HepG2 (cell line): ENCODE measurements at regions not wholly inside any gene's neighbourhood (a gene's known extent, or its start where the extent isn't known, plus 50 kb on each side); places are given as distances from the start of the nearest gene placed in this dataset.

ENCODE experiments used
- ATAC-seq: fragments of 200-7000 bp; cut with Tn5 transposase; 3 replicates; pipeline ENCODE4 v1.9.1; 2020; ENCODE audit warnings: mild to moderate bottlenecking, moderate library complexity
- BruUV-seq: library from RNA; stranded (reverse); fragments of 400-500 nt; replicated peaks from 2 replicates; lab custom pipeline; 2021; lab: Mats Ljungman, UMichigan
- CTCF ChIA-PET: fragments of 300-600 bp; formaldehyde crosslinking; extraction: SDS; loops from one replicate; lab custom pipeline; 2021; ENCODE audit warnings: low total read pairs, inconsistent platforms, low intra/inter-chr PET ratio; lab: Yijun Ruan, JAX
- POLR2A ChIA-PET: fragments of 350-600 bp; sonication (Branson Sonifier 250); formaldehyde crosslinking; loops from one replicate; lab custom pipeline; 2020; ENCODE audit warnings: antibody characterized with exemption, inconsistent platforms; lab: Yijun Ruan, JAX
- DNase-seq: peaks from one replicate; pipeline ENCODE4 v3.0.0-alpha.2; 2015; ENCODE audit warnings: low spot score
- FAIRE-seq: peaks from 3 replicates; lab custom pipeline; 2011; peaks lifted over from hg19 to GRCh38; lab: Jason Lieb, UNC
- H2AFZ ChIP-seq: one replicate; pipeline ENCODE4 v1.6.1; 2011; ENCODE audit warnings: low read length, inconsistent platforms
- H3K27ac ChIP-seq: fragments of 300-600 bp; 3 replicates; pipeline ENCODE4 v1.8.0; 2011; ENCODE audit warnings: mixed run types, mild to moderate bottlenecking, mixed read lengths, low read length, inconsistent platforms; ENCODE audit not compliant: insufficient read depth; ENCODE audit errors: extremely low read length
- H3K27me3 ChIP-seq, 2 experiments: fragments of 200-600 bp in 1 of 2; 2 replicates in 1 of 2; 3 replicates in 1 of 2; pipeline versions ENCODE4 v1.6.0 to v1.8.0; 2011; ENCODE audit warnings: low read length in 2 of 2, mild to moderate bottlenecking in 2 of 2, moderate library complexity in 2 of 2, inconsistent platforms in 1 of 2; ENCODE audit not compliant: insufficient read depth in 2 of 2, control insufficient read depth in 1 of 2
- H3K36me3 ChIP-seq, 2 experiments: fragments of 200-600 bp in 1 of 2; replicated peaks in 1 of 2; 2 replicates in 1 of 2; 3 replicates in 1 of 2; pipeline versions ENCODE4 v1.5.1 to v1.8.0; 2011; ENCODE audit warnings: low read length in 2 of 2, inconsistent platforms in 1 of 2; ENCODE audit not compliant: insufficient read depth in 2 of 2, control insufficient read depth in 1 of 2
- H3K4me1 ChIP-seq: 2 replicates; pipeline ENCODE4 v1.5.1; 2012; ENCODE audit warnings: low read length, inconsistent platforms; ENCODE audit not compliant: insufficient read depth
- H3K4me2 ChIP-seq: 2 replicates; pipeline ENCODE4 v1.6.0; 2011; ENCODE audit warnings: low read depth, low read length, inconsistent platforms
- H3K4me3 ChIP-seq, 3 experiments: fragments of 200-600 bp in 1 of 3; sonication (generic), shearing (Covaris generic) in 1 of 3; replicated peaks in 1 of 3; 2 replicates each; pipeline ENCODE4 v1.5.1; 2011 to 2016; ENCODE audit warnings: low read length in 3 of 3, inconsistent platforms in 2 of 3, low read depth in 2 of 3, mild to moderate bottlenecking in 2 of 3, control low read depth in 1 of 3, mixed read lengths in 1 of 3; ENCODE audit not compliant: insufficient read depth in 1 of 3
- H3K79me2 ChIP-seq: one replicate; pipeline ENCODE4 v1.6.1; 2011; ENCODE audit warnings: low read length, inconsistent platforms; ENCODE audit not compliant: insufficient read depth
- H3K9ac ChIP-seq: 2 replicates; pipeline ENCODE4 v1.6.0; 2011; ENCODE audit warnings: mild to moderate bottlenecking, low read depth, low read length, inconsistent platforms; ENCODE audit not compliant: insufficient read depth
- H3K9me3 ChIP-seq: 2 replicates; pipeline ENCODE4 v1.5.1; 2012; ENCODE audit warnings: mild to moderate bottlenecking, low read length
- H4K20me1 ChIP-seq: 2 replicates; pipeline ENCODE4 v1.6.0; 2011; ENCODE audit warnings: inconsistent platforms, mild to moderate bottlenecking, low read length, moderate library complexity; ENCODE audit not compliant: insufficient read depth
- FOXO1 ChIP-seq: sonication (generic); formaldehyde crosslinking; IDR thresholded peaks from 2 replicates; pipeline ENCODE4 v1.4.0; 2020; ENCODE audit warnings: missing genetic modification reagents
- LCORL ChIP-seq, 2 experiments: fragments of 450-650 bp in 1 of 2; sonication (generic) in 1 of 2; formaldehyde crosslinking in 1 of 2; IDR thresholded peaks; 2 replicates each; pipeline versions ENCODE4 v1.5.0 to v1.6.1; 2017 to 2020; ENCODE audit warnings: antibody characterized with exemption in 1 of 2, missing genetic modification reagents in 1 of 2
- MED8 ChIP-seq: sonication (generic); formaldehyde crosslinking; IDR thresholded peaks from 2 replicates; pipeline ENCODE4 v1.8.1; 2023; ENCODE audit warnings: mild to moderate bottlenecking, missing genetic modification reagents; ENCODE audit not compliant: insufficient replicate concordance
- TCF7L2 ChIP-seq: IDR thresholded peaks from 2 replicates; pipeline ENCODE4 v1.6.1; 2011; ENCODE audit warnings: mild to moderate bottlenecking, low read depth, low read length, moderate library complexity
- TEAD3 ChIP-seq: optimal IDR thresholded peaks from 2 replicates; pipeline ENCODE3; 2016; ENCODE audit warnings: borderline replicate concordance
- ZNF124 ChIP-seq: sonication (generic); formaldehyde crosslinking; IDR thresholded peaks from 2 replicates; pipeline ENCODE4 v1.4.0; 2020; ENCODE audit warnings: missing genetic modification reagents
- ZNF781 ChIP-seq: sonication (generic); formaldehyde crosslinking; IDR thresholded peaks from 2 replicates; pipeline ENCODE4 v1.5.1; 2020; ENCODE audit warnings: borderline replicate concordance, mild to moderate bottlenecking, missing genetic modification reagents; ENCODE audit errors: not compliant biosample characterization
- ZNF883 ChIP-seq: sonication (generic); formaldehyde crosslinking; IDR thresholded peaks from 2 replicates; pipeline ENCODE4 v1.5.1; 2020; ENCODE audit warnings: mild to moderate bottlenecking, missing genetic modification reagents; ENCODE audit errors: not compliant biosample characterization
- WGBS: methylation state at CpG from one replicate; pipeline ENCODE4 v1.1.6; 2017; ENCODE audit warnings: low lambda C conversion rate; 5-methylcytosine and 5-hydroxymethylcytosine counted together
- in situ Hi-C: cut with HindIII; loops from 2 replicates; pipeline ENCODE4 v1.10.0; 2017; ENCODE audit warnings: low pct_unique_long_range_greater_than_20kb; ENCODE audit not compliant: extremely low pct_ligation_motif_present
- intact Hi-C: fragments of 100-400 bp; cut with micrococcal nuclease; formaldehyde crosslinking; loops from one replicate; pipeline ENCODE4 v1.10.0; 2022; ENCODE audit not compliant: unreplicated experiment
- TF ChIP-seq, protein P1 (sequence below): sonication (generic); formaldehyde crosslinking; IDR thresholded peaks from 2 replicates; pipeline ENCODE4 v1.8.0; 2022; ENCODE audit warnings: missing genetic modification reagents, mild to moderate bottlenecking, moderate library complexity, borderline replicate concordance

DNA sequence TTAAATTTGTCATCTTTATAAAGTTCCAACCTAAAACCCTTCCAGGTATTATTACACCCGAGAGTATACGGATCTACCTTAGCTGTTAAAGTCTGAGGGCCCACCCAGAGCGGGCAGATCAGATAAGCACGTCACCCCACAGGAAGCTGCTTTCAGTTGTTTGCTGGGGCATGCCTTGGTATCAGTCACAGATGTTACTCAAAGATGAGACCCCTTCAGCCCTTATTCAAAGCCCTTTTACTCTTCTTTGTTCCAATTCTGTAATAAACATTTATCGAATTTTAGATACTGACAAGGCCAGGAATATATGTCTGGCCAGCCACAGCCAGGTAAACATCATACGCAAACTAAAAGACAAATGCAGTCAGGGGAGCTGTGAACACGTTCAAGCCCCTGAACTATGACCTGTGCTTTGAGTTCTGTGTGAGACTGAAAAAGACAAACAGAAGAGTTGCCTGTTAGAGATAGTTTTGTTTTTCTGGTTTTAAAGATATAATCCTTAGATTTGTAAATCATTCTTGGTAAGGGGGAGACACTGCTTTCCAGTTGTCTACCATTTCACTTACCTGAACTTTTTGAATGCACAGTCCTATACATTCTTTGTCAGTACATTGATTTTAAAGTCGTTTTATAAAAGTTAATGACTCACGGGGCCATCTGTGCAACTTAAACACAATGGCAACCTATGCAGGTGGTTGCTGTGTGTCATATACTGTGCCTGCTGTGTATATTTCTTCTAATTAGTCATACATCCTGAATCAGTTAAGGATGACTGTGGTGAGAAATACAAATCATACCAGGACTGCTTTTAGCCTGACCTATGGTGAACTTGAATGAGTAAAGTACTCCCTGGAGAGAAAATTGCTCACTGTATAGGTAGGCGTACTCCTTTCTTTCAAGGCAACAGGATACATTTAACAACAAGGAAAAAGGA lies 100.5 kb upstream of the ITPRID2 start (continued):
- TF ChIP-seq, protein P1, sequence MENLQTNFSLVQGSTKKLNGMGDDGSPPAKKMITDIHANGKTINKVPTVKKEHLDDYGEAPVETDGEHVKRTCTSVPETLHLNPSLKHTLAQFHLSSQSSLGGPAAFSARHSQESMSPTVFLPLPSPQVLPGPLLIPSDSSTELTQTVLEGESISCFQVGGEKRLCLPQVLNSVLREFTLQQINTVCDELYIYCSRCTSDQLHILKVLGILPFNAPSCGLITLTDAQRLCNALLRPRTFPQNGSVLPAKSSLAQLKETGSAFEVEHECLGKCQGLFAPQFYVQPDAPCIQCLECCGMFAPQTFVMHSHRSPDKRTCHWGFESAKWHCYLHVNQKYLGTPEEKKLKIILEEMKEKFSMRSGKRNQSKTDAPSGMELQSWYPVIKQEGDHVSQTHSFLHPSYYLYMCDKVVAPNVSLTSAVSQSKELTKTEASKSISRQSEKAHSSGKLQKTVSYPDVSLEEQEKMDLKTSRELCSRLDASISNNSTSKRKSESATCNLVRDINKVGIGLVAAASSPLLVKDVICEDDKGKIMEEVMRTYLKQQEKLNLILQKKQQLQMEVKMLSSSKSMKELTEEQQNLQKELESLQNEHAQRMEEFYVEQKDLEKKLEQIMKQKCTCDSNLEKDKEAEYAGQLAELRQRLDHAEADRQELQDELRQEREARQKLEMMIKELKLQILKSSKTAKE (CRISPR knock-in tag), result peak; percentile 53; the same call in 1 of the 2 replicates
- TF ChIP-seq ZNF781 (CRISPR knock-in tag) (no peak), LCORL (IDR thresholded peaks at IDR 0.05) (no peak), LCORL (CRISPR knock-in tag; IDR thresholded peaks at IDR 0.05) (peak; percentile 65; the same call in 1 of the 2 replicates), TEAD3 (CRISPR knock-in tag) (peak; percentile 48), FOXO1 (peak; percentile 90)

GRCh38 chr2:181792906-181793305 lies 98.6 kb upstream of the ITPRID2 start:
- CTCF ChIA-PET, result no interaction called here
- BruUV-seq, result no TSS peak
- Histone ChIP-seq H3K27ac (no peak overlapping the region), H3K4me1 (peaks cover 43% of the 10 kb centered on the region), H3K4me2 (no peak overlapping the region), H3K27me3 (no peaks in the 10 kb centered on the region), H3K9ac (no peak overlapping the region), H3K9me3 (peaks cover 6% of the 10 kb centered on the region; the same call in 1 of the 2 replicates), H3K36me3 (no peaks in the 10 kb centered on the region), H3K79me2 (no peaks in the 10 kb centered on the region), H2AFZ (no peak overlapping the region), H3K4me3 (no peak overlapping the region), H4K20me1 (no peaks in the 10 kb centered on the region)
- no peak for DNase-seq
- no peak for ATAC-seq
- no peak for FAIRE-seq
- POLR2A ChIA-PET, result no interaction called here
- in situ Hi-C loops (no loop called here), intact Hi-C loops (loop anchor here (5.0 kb wide), 2 partner anchors 99 to 159 kb away; partner anchors contain the start of gene ITPRID2)
- TF ChIP-seq ZNF124 (CRISPR knock-in tag), result no peak
- no peak for TF ChIP-seq TCF7L2
- TF ChIP-seq MED8 (CRISPR knock-in tag), result no peak
- no peak for TF ChIP-seq ZNF883 (CRISPR knock-in tag)
- 90% methylated on average over 1 of the region's 1 CpG for WGBS
